Suprapubic skin (tissue), 4 donors: ENCODE measurements at regions not wholly inside any gene's neighbourhood (a gene's known extent, or its start where the extent isn't known, plus 50 kb on each side); places are given as distances from the start of the nearest gene placed in this dataset.

Source experiments
- DNase-seq, 2 donors: peaks; one replicate each; pipeline ENCODE4 v3.0.0-alpha.2; 2019; ENCODE audit warnings: low spot score in 2 of 2
- H3K27ac ChIP-seq: fragments of 200-600 bp; sonication (generic); one replicate; pipeline ENCODE4 v1.5.1; 2019
- H3K27me3 ChIP-seq: fragments of 200-600 bp; sonication (generic); one replicate; pipeline ENCODE4 v1.5.1; 2019
- H3K36me3 ChIP-seq: fragments of 200-600 bp; sonication (generic); one replicate; pipeline ENCODE4 v1.5.1; 2019
- H3K4me1 ChIP-seq: fragments of 200-600 bp; sonication (generic); one replicate; pipeline ENCODE4 v1.5.1; 2019
- H3K4me3 ChIP-seq: fragments of 200-600 bp; sonication (generic); one replicate; pipeline ENCODE4 v1.5.1; 2019; ENCODE audit warnings: mild to moderate bottlenecking
- H3K9me3 ChIP-seq: fragments of 200-600 bp; sonication (generic); one replicate; pipeline ENCODE4 v1.5.1; 2019
- CTCF ChIP-seq, 2 donors: fragments of 200-600 bp in 1 of 2; fragments of 450-650 bp in 1 of 2; sonication (generic) in 1 of 2; IDR thresholded peaks; one replicate each; pipeline ENCODE4 v1.5.1; 2016 to 2019; ENCODE audit warnings: antibody characterized with exemption in 2 of 2, mild to moderate bottlenecking in 1 of 2, moderate library complexity in 1 of 2
- EP300 ChIP-seq: sonication (generic); formaldehyde crosslinking; IDR thresholded peaks from one replicate; pipeline ENCODE4 v1.6.1; 2017; ENCODE audit warnings: antibody characterized with exemption
- POLR2A ChIP-seq, 2 donors: fragments of 450-650 bp; IDR thresholded peaks; one replicate each; pipeline ENCODE4 v1.6.1; 2017; ENCODE audit warnings: antibody characterized with exemption in 2 of 2, mild to moderate bottlenecking in 2 of 2, moderate library complexity in 2 of 2
- POLR2AphosphoS5 ChIP-seq, 3 donors: sonication (generic); formaldehyde crosslinking; IDR thresholded peaks; one replicate each; pipeline ENCODE4 v1.6.1; 2017; ENCODE audit warnings: antibody characterized with exemption in 3 of 3
- WGBS: methylation state at CpG from one replicate; pipeline ENCODE4 v1.1.5; 2018; 5-methylcytosine and 5-hydroxymethylcytosine counted together

DNA sequence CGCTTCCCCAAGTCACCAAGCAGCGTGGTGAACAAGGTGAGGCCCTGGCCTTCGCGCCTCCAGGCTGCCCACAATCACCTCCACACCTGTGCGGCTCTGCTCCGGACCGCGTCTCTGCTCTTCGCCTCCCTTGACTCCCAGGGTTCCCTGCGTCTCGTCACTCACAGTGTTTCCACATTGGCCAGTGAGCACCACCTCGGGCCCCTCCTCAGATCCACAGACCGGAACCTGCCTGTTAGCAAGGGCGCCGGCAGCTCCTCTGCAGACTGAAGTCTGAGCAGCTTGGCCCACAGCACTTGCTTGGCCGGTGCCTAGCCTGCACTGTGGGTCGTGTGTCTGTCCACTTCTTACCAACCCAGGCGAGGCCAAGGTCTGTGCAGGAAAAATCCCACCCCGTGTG is 155.3 kb upstream of the ALKAL2 start:
- Histone ChIP-seq H3K27ac (no peak overlapping the region), H3K4me1 (peaks cover 22% of the 10 kb centered on the region), H3K36me3 (no peaks in the 10 kb centered on the region), H3K27me3 (peaks cover 4% of the 10 kb centered on the region), H3K9me3 (no peaks in the 10 kb centered on the region), H3K4me3 (no peak overlapping the region)
- DNase-seq = no peak
- TF ChIP-seq POLR2AphosphoS5 (IDR thresholded peaks at IDR 0.05) = no peak
- TF ChIP-seq EP300 = no peak
- no peak for TF ChIP-seq POLR2A (IDR thresholded peaks at IDR 0.05)
- no peak for TF ChIP-seq CTCF (IDR thresholded peaks at IDR 0.05)
- WGBS = 96% methylated on average over 19 of the region's 19 CpGs

- 72% methylated on average over 15 of the region's 16 CpGs for WGBS
Observed at GRCh38 chr2:441258-442022, 153.5 kb upstream of the ALKAL2 start.

GRCh38 chr2:440403-440740 is 152.5 kb upstream of the ALKAL2 start:
- TF ChIP-seq POLR2A (IDR thresholded peaks at IDR 0.05) (no peak), CTCF (IDR thresholded peaks at IDR 0.05) (no peak), POLR2AphosphoS5 (IDR thresholded peaks at IDR 0.05) (no peak), EP300 (no peak)
- DNase-seq = no peak
- Histone ChIP-seq H3K4me1 (peaks cover 22% of the 10 kb centered on the region), H3K4me3 (no peak overlapping the region), H3K9me3 (no peaks in the 10 kb centered on the region), H3K27ac (peak overlapping the region; percentile 86), H3K36me3 (no peaks in the 10 kb centered on the region), H3K27me3 (peaks cover 4% of the 10 kb centered on the region)
- WGBS = 66% methylated on average over 4 of the region's 4 CpGs

More at GRCh38 chr2:441258-442022, 153.5 kb upstream of the ALKAL2 start:
- peak in 1 of 3 donors; percentile 5 for TF ChIP-seq POLR2AphosphoS5 (IDR thresholded peaks at IDR 0.05)
- TF ChIP-seq CTCF (IDR thresholded peaks at IDR 0.05) = no peak
- H3K9me3 ChIP-seq = no peaks in the 10 kb centered on the region
- peaks cover 22% of the 10 kb centered on the region for H3K4me1 ChIP-seq
- H3K27me3 ChIP-seq = peaks cover 4% of the 10 kb centered on the region
- H3K27ac ChIP-seq = peak overlapping the region; percentile 86
- no peaks in the 10 kb centered on the region for H3K36me3 ChIP-seq
- no peak for DNase-seq
- H3K4me3 ChIP-seq = no peak overlapping the region

DNA sequence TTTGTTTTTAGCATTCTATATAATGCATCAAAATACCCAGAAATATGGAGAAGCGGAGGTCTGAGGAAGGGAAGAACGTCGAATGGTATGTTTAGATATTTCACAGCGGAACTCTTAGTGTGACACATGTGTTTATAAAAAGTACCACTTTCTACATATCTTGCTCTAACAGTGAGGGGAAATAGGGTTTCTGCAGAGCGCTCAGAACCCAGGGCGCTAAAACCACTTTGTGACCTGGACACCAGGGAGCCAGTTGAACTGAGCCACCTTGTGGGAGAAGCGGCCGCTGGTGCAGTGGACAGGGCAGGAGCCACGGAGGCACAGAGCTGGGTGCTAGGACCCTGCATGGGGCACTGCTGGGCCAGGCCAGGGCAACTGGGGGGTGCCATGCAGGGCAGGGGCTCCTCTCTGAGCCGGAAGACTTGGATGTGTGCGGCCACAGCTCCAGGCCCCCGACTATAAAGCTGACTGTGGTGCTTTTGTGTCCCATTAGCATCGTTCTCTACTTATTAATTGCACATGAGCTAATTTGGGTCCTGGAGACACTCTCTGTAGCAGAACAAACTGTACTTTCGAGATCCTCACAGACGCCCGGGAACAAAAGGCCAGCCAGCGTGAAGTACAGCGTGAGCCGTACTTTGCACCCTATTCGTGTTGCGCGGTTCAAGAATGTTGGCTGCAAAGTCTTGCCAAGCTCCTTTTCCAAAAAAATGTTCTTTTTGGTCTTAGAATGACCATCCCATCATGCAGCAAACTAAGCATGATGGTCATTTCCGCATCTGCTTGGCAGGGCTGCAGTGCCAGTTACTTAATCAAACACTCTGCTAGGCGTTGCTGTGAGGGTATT is 151.9 kb upstream of the ALKAL2 start:
- peak in 1 of 2 donors; percentile 81 for DNase-seq
- peaks cover 22% of the 10 kb centered on the region for H3K4me1 ChIP-seq
- peaks cover 4% of the 10 kb centered on the region for H3K27me3 ChIP-seq
- WGBS = 71% methylated on average over 24 of the region's 24 CpGs
- no peaks in the 10 kb centered on the region for H3K36me3 ChIP-seq
- TF ChIP-seq CTCF (IDR thresholded peaks at IDR 0.05) (no peak), POLR2AphosphoS5 (IDR thresholded peaks at IDR 0.05) (peak in 1 of 3 donors; percentile 52), EP300 (no peak), POLR2A (IDR thresholded peaks at IDR 0.05) (no peak)
- no peak overlapping the region for H3K4me3 ChIP-seq
- peak overlapping the region; percentile 86 for H3K27ac ChIP-seq
- H3K9me3 ChIP-seq = no peaks in the 10 kb centered on the region

DNA sequence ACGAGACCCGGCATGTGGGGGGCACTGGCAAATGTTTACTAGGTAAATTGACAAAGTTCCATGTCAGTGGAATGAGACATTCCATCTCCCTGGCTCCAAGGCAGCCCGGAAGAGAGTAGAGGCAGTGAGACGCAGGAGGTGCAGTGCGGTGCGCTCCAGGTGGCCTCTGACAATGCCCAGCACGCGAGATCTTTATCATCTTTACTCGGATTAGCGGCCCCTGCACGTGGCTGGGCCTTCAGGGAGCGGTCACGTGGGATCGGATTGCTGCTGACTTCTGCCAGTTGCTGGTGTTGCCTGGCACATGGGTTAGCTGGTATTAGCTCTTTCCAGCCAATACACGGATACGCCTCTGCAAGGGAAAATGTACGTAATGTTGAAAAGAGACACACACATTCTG is 151.2 kb upstream of the ALKAL2 start:
- WGBS = 61% methylated on average over 17 of the region's 17 CpGs
- TF ChIP-seq POLR2A (IDR thresholded peaks at IDR 0.05) (no peak), POLR2AphosphoS5 (IDR thresholded peaks at IDR 0.05) (no peak), EP300 (no peak), CTCF (IDR thresholded peaks at IDR 0.05) (no peak)
- no peak for DNase-seq
- Histone ChIP-seq H3K4me3 (no peak overlapping the region), H3K27me3 (peaks cover 4% of the 10 kb centered on the region), H3K9me3 (no peaks in the 10 kb centered on the region), H3K27ac (peak overlapping the region; percentile 86), H3K36me3 (no peaks in the 10 kb centered on the region), H3K4me1 (peaks cover 22% of the 10 kb centered on the region)
